NCI-H69 (cell line): ENCODE measurements at regions not wholly inside any gene's neighbourhood (a gene's known extent, or its start where the extent isn't known, plus 50 kb on each side); places are given as distances from the start of the nearest gene placed in this dataset.
A peak's percentile ranks its signal among the peaks of the same experiment; 100 is the strongest.
"Not testable (repeated sequence)": the region's sequence is repeated elsewhere in the genome, so short reads cannot be mapped to it uniquely, and the experiment has no call there.

Source experiments
- DNase-seq: peaks from one replicate; lab custom pipeline; 2025; lab: John Stamatoyannopoulos, UW

- DNase-seq, result no peak
Measured at GRCh38 chr5:66234241-66234640, 90.1 kb downstream of the SREK1 start.

DNA sequence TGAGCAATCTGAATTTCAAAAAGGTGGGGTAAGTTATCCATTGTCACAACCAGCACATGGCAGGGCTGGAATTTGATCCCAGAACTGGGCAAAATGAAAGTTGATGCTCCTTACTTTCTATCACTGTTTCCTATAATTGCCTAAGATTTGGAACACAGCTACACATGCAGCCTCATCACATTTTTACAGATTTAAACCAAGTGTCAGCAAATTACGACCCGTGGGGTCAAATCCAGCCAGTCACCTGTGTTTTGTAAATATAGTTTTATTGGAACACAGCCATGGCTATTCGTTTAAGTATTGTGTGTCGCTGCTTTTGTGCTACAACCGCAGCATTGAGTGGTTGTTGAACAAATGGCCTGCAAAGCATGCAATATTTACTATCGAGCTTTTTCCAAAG lies 94.3 kb downstream of the SREK1 start:
- DNase-seq, result peak; percentile 27

DNA sequence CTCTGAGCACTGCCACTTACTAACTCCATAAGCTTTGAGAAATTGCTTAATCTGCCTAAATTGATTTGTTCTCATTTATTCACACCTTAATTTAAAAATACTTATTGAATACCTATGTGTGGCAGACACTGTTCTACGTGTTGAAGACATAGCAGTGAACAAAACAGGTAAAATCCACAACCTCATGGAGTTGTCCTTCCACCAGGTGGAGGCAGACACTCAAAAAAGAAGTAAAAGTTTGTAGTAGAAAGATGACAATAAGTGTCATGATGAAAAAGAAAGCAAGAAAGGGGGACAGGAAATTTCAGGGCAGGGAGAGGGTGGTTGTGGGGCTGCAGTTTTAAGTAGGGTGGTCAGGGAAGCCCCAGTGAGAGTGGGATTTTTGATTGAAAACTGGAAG lies 94.9 kb downstream of the SREK1 start:
- DNase-seq, result peak; percentile 62

DNA sequence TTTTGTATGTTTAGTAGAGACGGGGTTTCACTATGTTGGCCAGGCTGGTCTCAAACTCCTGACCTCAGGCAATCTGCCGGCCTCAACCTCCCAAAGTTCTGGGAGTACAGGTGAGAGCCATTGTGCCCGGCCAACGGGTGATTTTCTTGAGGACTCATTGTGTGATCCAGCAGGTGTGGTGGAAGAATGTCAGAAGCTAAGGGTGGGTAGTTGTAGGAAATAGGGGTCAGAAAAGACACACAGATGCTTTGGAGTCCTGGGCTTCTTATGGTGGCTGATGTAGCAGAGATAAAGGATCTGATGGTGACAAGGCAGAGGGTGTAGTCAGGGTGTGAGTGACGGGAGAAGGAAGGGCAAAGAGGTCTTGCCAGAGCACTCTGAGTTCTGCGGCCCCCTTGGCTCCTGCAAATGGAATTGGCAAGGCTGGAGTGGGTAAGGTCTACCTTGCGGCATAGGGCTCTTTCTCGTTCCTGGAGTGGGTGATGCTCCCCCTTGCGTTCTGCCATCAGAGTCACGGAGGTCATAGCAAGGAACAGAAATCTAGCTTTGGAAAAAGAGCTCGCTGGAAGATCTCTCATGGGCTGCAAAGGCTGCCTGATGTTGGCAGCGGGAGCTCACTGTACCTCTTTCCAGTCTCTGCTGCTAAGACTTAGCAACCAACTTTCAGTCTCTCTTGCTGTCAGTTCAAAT lies 97.2 kb downstream of the SREK1 start:
- no peak for DNase-seq

DNA sequence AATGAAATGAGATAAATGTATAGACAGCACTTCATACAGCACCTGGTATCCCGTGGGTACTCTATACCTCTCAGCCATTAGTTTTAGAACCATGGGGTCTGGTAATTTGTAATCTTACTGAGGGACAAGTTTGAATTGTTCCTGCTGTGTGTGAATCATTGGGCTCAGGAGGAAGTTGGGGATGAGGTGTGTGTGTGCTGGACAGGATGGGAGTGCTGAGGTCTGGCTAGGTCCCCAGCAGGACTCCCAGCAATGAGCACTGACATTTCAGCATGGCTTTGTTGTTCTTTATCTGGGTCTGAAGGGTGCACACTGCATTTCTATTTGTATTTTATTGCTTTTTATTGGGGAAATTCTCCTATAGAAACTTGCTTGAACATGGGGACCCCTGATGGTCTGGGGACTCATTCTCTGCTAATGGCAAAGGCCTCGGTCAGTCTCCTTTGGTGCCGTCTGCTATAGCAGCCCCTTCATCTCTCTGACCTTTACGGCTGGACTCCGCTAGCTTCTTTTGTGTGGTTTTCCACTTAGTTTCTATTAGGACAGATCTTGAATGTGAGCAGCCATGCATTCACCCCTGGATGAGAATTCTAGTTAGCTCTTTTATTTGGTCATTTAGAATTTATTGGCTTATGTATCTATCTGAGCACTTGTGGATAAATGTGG lies 98.1 kb downstream of the SREK1 start:
- DNase-seq, result peak; percentile 51

DNA sequence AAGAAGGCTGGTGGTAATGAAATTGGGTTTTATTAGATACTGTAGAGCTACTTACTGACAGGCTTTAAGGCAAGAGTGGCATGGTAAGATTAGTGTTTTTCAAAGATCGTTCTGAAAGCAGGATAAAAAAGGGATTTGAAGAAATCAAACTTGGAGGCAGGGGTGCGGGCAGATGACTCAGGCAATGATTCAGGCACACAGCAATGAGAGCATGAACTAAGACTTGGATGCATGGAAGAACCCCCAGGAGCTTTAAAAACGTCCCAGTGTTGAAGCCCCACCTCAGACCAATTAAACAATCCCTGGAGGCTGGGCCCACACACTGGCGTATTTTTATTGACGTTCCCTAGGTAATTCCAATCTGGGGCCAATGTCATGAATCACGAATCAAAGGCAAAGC lies 102.5 kb downstream of the SREK1 start:
- no peak for DNase-seq

- DNase-seq, result no peak
Measured at GRCh38 chr5:66247176-66247960, 103.3 kb downstream of the SREK1 start.

DNA sequence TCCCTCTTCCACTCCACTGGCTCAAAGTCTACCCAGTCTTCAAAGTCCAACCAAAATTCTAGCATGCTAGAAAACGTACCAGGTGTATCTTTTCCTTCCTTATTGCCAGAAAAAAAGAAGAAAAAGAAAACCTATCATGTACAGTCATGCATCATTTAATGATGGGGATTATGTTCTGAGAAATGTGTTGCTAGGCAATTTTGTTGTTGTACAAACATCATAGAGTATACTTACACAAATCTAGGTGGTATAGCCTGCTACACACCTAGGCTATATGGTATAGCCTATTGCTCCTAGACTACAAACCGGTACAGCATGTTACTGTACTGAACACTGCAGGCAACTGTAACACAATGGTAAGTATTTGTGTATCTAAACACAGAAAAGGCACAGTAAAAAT lies 104.8 kb downstream of the SREK1 start:
- no peak for DNase-seq

- no peak for DNase-seq
Measured at GRCh38 chr5:66249920-66250319, 105.8 kb downstream of the SREK1 start.

DNA sequence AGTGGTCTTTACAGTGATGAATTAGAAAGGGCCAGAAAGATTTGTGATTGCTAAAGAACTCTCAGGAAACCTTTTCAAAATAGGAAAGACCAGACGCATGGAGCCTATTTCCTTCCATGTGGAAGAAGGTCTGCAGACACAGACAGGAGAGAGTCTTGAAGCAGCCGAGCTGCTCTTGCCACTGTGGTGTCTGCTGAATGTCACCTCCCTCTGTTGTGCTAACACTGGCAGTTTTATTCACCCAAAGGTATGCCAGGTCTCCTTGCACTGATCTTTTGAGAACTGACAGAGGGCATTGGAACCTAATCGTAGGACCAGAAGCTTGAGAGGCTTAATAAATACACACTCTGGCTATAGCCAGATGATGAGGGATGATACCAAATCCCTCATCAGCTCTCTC lies 108.7 kb downstream of the SREK1 start:
- DNase-seq, result no peak

DNA sequence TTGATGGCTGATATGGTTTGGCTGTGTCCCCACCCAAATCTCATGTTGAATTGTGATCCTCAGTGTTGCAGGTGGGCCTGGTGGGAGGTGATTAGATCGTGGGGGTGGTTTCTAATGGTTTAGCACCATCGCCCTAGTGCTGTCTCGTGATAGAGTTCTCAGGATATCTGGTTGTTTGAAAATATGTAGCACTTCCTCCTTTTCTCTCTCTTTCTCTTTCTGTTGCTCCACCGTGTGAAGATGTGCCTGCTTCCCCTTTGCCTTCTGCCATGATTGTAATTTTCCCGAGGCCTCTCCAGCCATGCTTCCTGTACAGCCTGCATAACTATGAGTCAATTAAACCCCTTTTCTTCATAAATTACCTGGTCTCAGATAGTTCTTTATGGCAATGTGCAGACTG lies 111.6 kb downstream of the SREK1 start:
- DNase-seq, result no peak

DNA sequence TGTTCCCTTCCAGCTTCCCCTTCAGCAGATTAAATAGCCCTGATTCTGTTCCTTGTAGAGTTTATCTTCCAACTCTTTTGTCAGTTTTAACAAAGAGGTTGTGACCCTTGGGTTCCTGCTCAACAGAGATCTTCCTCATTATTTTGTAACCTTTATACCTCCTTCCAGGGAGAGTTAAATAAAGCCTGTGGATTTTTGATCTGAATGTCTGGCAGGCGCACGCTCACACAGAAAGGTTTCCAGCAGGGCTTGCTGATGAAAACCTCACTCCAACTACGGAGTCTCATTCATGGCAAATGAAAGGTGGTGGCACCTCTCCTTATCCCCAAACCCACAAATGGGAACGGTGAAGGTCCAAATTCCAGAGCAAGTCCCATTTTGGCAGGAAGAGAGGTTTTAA lies 129.0 kb downstream of the SREK1 start:
- peak; percentile 39 for DNase-seq

DNA sequence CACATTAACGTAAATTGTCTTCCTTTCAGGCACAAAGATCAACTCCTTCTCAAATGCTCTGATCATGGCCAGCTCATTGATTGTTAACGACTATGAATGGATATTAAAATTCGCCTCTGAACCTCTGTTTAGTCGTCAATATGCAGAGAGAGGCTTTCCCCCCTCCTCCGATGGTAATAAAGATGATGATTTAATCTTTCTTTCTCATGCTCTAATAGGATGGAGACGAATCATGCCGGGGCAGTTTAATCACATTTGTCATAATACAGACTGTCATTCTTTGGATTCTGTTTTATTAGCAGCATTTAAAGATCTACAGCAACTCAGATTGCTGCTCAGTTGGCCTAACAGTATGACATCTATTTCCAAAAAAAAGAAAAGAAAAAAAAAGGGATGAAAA lies 132.9 kb downstream of the SREK1 start:
- DNase-seq, result no peak

GRCh38 chr5:66277981-66278380 lies 133.9 kb downstream of the SREK1 start:
- DNase-seq, result no peak

DNA sequence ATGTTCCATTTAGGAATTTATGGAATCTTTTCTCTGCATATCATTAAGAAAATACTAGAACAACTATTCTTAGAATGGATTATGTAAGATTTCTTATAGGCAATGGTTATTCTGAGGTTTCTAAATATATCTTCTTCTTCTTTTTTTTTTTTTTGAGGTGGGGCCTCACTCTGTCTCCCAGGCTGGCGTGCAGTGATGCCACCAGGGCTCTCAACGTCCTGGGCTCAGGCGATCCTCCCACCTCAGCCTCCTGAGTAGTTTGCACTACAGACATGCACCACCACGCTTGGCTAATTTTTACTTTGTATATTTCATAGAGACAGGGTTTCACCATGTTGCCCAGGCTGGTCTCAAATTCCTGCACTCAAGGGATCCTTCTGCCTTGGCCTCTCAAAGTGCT lies 137.2 kb downstream of the SREK1 start:
- no peak for DNase-seq

DNA sequence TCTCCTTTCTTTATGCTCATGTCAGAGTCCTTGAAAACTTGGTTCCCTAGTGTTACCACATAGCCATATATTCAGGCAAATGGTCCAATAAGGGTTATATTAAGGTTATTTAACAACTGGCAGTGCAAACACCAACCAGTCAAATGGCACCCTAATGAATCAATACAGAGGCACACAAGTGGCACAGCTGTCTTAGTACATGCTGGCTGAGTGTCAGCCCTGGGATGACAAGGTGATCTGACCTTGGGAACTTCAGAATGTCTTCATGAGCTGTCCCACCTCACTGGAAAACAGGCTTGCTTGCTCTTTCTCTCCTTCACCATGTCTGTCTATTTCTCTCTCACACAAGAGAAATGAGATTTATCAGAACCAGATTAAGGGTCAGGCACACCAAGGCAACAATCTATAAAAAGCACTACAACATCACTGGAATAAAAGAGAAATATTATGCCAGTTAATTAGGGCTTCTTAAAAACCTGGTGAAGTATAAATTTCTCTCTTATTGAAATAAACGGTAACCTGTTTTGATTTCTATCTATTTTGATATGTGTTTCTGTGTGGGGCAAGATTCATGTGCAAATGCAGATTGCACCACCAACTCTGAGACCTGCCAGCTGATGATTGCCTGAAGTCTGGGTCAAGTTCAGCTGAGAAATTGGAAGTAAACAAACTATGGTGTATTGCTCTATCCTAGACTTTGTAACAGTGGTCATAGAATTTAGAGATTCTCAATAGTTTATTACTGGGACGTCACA lies 140.7 kb downstream of the SREK1 start:
- DNase-seq, result no peak

DNA sequence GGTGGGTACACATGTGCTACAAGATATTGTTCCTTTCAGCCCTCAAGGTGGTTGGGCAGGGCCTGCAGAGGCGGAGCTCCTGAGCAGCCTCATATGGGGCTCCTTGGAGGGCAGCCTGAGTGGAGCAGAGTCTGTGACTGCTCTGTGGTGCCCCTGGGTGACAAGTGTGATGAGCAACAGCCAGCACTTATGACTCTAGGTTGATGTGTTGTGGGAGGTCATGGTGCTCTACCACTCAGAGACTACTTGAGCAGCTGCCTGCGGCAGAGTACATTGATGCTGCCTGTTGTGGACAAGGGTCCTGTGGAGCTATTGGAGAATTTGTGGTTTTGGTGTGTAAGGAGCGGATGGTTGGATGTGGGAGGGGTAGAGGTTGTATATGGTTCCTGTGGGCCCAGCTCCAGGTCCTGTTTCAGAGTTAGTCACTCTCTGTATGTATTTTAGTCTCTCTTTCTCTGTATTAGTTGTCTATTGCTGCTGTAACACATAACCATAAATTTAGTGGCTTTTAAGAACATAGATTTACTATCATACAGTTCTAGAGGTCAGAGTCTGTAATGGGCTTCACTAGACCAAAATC lies 141.3 kb downstream of the SREK1 start:
- no peak for DNase-seq

GRCh38 chr5:66291771-66292170 lies 147.7 kb downstream of the SREK1 start:
- no peak for DNase-seq

DNA sequence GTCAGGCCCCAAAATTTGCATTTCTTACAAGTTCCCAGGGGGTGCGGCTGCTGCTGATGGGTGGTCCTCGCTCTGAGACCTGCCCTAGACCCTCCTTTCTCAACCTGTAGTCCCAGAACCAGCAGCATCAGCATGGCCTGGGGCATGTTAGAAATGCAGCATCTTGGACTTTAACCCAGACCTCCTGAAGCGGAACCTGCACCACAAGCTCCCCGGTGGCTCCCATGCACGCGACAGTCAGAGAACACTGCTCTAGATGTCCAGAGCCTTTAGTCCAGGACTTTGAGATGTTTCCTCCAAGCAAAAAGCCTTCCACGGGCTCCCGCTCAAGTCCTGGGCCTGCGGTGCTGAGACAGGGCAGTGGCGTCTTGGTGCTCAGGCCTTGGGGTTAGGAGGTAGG lies 149.8 kb downstream of the SREK1 start:
- not testable (repeated sequence) for DNase-seq

GRCh38 chr5:66299463-66299862 lies 155.4 kb downstream of the SREK1 start:
- DNase-seq, result no peak

GRCh38 chr5:66302344-66302743 lies 158.2 kb downstream of the SREK1 start:
- DNase-seq, result no peak
